ENCODE measurements at regions not wholly inside any gene's neighbourhood (a gene's known extent, or its start where the extent isn't known, plus 50 kb on each side); places are given as distances from the start of the nearest gene placed in this dataset.

DNA sequence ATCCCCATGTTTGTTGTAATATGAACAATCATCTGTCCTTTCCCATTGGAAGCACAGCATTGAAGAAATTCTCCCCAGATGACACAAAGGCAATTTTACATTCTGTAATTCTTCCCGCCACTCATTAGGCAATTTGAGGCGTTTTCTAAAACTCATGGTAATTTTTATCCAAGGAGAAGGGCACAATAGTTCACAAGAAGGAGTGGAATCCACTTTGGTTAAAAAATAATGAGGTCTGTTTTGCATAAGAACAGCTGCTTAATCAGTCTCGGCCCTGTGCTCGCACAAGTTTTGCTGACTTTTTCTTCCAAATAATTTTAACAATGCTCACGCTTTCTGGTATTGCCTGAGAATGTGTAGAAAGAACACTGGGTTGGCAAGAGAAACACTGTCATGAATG lies 94.0 kb downstream of the CAVIN4 start:
- no peak overlapping the region for H3K27ac ChIP-seq
- TF ChIP-seq, protein P1, sequence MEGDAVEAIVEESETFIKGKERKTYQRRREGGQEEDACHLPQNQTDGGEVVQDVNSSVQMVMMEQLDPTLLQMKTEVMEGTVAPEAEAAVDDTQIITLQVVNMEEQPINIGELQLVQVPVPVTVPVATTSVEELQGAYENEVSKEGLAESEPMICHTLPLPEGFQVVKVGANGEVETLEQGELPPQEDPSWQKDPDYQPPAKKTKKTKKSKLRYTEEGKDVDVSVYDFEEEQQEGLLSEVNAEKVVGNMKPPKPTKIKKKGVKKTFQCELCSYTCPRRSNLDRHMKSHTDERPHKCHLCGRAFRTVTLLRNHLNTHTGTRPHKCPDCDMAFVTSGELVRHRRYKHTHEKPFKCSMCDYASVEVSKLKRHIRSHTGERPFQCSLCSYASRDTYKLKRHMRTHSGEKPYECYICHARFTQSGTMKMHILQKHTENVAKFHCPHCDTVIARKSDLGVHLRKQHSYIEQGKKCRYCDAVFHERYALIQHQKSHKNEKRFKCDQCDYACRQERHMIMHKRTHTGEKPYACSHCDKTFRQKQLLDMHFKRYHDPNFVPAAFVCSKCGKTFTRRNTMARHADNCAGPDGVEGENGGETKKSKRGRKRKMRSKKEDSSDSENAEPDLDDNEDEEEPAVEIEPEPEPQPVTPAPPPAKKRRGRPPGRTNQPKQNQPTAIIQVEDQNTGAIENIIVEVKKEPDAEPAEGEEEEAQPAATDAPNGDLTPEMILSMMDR (IDR thresholded peaks at IDR 0.05) = no peak
- TF ChIP-seq POLR2A (IDR thresholded peaks at IDR 0.05) = no peak
- H3K27me3 ChIP-seq = no peaks in the 10 kb centered on the region

DNA sequence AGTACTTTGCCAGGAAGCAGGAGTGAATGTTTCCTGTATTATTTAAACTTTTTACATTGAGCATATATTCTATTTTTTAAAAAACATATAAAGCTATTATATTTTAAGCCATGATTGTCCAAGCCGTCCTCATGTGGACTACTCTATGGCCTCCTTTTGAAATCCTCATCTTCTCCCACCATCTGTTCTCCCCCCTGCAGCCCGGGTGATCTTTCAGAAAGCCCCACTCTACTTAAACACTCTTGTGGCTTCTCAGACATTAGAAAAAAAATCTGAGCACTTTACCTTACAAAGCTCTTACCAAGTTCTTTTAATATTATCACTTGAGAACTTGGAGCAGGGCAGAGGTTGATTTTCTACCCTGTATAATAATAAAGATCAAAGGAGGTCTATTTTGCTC lies 95.4 kb downstream of the CAVIN4 start:
- Histone ChIP-seq H3K9me3 (no peaks in the 10 kb centered on the region), H3K27me3 (no peaks in the 10 kb centered on the region), H3K4me3 (no peak overlapping the region), H3K36me3 (no peaks in the 10 kb centered on the region), H3K4me1 (no peaks in the 10 kb centered on the region), H3K27ac (no peak overlapping the region)
- TF ChIP-seq, protein P1 (IDR thresholded peaks at IDR 0.05) = no peak
- no peak for TF ChIP-seq POLR2A (IDR thresholded peaks at IDR 0.05)
- no peak for DNase-seq

More for the DNA sequence above, 94.0 kb downstream of the CAVIN4 start:
- no peak overlapping the region for H3K4me3 ChIP-seq
- no peak for DNase-seq
- H3K9me3 ChIP-seq = no peaks in the 10 kb centered on the region
- H3K4me1 ChIP-seq = no peaks in the 10 kb centered on the region
- H3K36me3 ChIP-seq = no peaks in the 10 kb centered on the region

- no peak for DNase-seq
Measured at GRCh38 chr9:100674419-100675122, 96.7 kb downstream of the CAVIN4 start.

DNA sequence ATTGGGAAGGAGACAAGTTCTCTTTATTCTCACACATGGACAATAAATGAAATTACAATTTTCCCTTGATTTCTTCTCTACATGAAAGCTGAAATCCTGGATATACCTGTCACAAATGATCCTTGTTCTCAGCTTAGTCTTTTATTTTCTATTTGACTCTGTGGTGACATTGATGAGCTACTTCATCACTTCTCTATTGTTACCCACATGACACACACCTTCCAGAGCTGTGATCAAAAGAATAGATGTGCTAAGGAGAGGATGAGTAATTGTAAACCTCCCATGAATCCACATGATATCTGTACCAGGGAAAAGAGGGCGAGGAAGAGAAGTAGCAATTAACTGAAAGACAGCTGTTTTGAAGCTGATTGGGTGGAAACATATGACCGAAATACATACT lies 102.0 kb downstream of the CAVIN4 start:
- Histone ChIP-seq H3K4me1 (no peaks in the 10 kb centered on the region), H3K4me3 (no peak overlapping the region), H3K27me3 (no peaks in the 10 kb centered on the region), H3K9me3 (no peaks in the 10 kb centered on the region), H3K36me3 (no peaks in the 10 kb centered on the region), H3K27ac (no peak overlapping the region)
- no peak for DNase-seq
- no peak for TF ChIP-seq POLR2A (IDR thresholded peaks at IDR 0.05)
- TF ChIP-seq, protein P1 (IDR thresholded peaks at IDR 0.05) = no peak

More at GRCh38 chr9:100674419-100675122, 96.7 kb downstream of the CAVIN4 start:
- Histone ChIP-seq H3K9me3 (no peaks in the 10 kb centered on the region), H3K27ac (no peak overlapping the region), H3K27me3 (no peaks in the 10 kb centered on the region), H3K36me3 (no peaks in the 10 kb centered on the region), H3K4me1 (no peaks in the 10 kb centered on the region), H3K4me3 (no peak overlapping the region)
- TF ChIP-seq, protein P1 (IDR thresholded peaks at IDR 0.05) = no peak
- TF ChIP-seq POLR2A (IDR thresholded peaks at IDR 0.05) = no peak

DNA sequence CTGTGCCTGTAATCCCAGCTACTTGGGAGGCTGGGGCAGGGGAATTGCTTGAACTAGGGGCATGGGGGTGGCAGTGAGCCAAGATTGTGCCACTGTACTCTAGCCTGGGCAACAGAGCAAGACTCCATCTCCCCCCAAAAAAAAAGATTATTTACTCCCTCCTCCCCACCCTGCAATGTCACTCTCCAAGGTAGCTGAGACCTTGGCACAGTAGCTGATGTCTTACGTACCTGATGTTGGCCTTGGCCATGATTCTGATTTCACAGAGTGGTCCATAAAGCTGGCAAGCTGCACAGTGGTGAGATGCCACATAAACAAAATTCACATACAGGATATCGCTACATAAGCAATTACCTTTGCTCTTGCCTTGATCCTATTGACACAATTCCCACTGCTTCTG lies 108.5 kb downstream of the CAVIN4 start:
- Histone ChIP-seq H3K4me3 (no peak overlapping the region), H3K9me3 (no peaks in the 10 kb centered on the region), H3K4me1 (no peaks in the 10 kb centered on the region), H3K27ac (no peak overlapping the region), H3K27me3 (no peaks in the 10 kb centered on the region), H3K36me3 (no peaks in the 10 kb centered on the region)
- TF ChIP-seq, protein P1 (IDR thresholded peaks at IDR 0.05) = no peak
- no peak for TF ChIP-seq POLR2A (IDR thresholded peaks at IDR 0.05)
- no peak for DNase-seq

Measured in Peyer's patch (tissue), 4 donors.